ENCODE measurements at regions not wholly inside any gene's neighbourhood (a gene's known extent, or its start where the extent isn't known, plus 50 kb on each side); places are given as distances from the start of the nearest gene placed in this dataset.

GRCh38 chr7:26001662-26002244 is 150.2 kb upstream of the NFE2L3 start:
- TF ChIP-seq CTCF (IDR thresholded peaks at IDR 0.05; ENCODE audit: insufficient read depth, low read depth, low read length) (no peak), EZH2 (IDR thresholded peaks at IDR 0.05; ENCODE audit: insufficient read depth, low read length) (no peak)

All from astrocyte (in vitro differentiated cells and primary cell).